NCI-H2029 (cell line): ENCODE measurements at regions not wholly inside any gene's neighbourhood (a gene's known extent, or its start where the extent isn't known, plus 50 kb on each side); places are given as distances from the start of the nearest gene placed in this dataset.
A peak's percentile ranks its signal among the peaks of the same experiment; 100 is the strongest.

Source experiments
- DNase-seq: peaks from one replicate; lab custom pipeline; 2025; lab: John Stamatoyannopoulos, UW

DNA sequence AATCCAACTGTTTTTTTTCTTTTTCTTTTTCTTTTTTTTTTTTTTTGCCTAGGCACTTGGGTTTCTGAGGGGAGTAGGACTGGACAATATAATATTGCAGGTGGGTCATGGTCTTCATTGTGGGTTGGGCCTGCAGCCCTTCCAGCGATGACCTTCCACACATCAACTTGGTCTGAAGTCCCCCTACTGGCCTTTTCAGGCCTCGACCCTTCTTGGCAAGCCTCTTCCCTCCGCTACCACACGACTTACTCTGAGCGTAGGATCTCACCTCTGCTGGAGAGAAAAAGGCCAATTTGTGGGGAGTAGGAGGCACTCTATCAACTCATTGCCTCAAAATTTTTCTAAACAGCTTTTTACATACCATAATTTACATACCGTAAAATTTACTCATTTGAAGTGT is 51.1 kb upstream of the GRIK3 start:
- no peak for DNase-seq

DNA sequence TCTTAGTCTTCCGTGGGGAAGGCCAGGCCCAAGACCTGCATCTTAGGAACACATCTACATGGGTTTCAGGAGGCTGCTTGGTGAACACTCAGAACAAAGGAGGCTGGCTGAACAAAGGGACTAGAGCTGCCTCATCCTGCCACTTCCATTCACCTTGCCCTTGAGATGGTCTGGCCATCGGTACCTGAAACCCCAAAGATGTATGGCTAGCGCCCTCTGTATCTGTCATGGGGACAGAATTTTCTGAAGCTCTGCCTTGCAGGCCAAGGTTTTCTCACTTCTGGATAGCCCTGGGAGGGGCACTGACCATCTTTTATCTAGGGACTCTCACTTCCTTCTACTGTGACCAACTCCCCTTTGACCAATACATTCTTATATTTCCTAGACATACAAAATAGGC is 55.4 kb upstream of the GRIK3 start:
- DNase-seq = no peak

DNA sequence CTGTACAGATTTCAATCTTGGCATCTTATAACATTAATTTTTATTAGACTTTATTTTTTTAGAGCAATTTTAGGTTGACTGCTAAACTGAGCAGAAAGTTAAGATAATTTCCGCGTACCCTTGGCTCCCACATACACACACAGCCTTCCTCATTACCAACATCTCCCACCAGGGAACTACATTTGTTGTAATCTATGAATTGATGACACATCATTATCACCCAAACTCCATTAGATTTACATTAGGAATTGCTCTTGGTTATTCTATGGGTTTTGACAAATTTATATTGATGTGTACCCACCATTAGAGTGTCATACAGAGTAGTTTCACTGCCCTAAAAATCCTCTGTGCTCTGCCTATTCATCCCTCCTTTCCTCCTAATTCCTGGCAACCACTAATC is 56.4 kb upstream of the GRIK3 start:
- DNase-seq = no peak

DNA sequence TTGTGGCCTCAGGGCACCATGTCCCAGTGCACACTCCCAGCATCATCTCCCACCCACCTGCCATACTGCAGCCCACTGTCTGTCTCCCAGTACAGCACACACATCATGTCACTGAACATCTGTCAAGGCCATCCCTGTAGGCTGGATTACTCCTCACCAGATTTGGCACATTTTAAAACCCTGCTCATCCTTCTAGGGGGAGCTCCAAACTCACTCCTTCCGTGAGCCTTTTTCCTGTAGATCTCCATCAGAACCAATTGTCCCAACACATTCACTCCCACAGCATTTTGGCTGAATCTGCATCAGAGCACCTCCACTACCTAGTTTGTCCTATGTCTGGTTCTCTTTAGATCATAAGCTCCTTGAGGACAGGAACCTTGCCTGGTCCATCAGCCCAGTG is 58.6 kb upstream of the GRIK3 start:
- DNase-seq = no peak

DNA sequence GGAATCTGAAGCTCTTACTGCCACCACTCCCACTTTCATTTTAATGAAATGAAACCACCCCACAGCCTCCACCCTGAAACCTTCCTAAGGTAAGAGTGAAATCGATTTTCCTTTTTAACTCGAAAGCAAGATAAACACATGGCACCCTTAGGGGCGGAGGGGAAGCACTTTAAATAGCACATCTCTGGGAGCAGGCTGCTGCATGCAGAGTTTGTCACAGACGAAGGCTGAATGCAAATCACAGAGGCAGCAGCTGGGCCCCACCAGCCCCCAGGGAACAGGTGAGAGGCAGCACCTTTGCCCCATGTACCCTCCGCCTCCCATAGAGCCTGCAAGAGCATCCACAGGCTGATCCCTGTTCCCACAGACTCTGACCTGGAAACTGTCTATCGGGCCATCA is 60.0 kb upstream of the GRIK3 start:
- peak; percentile 43 for DNase-seq

DNA sequence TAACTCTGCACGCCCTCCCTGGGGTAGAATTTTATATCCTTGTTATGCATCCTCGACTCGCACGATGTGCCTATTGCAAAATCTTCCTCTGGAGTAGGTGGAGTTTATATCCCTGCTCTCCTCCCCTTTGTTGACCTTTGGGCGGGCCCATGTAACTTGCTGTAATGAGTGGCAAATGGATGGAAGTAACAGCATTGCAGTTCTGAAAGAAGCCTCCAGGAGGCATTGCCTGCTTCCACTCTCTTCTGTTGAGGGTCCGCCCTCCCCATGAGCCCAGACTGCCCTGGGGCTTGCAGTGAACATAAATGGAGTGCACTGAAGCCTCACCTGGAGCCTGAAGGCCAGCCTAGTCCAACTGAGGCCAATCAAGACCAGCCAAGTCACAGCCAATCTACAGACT is 62.2 kb upstream of the GRIK3 start:
- peak; percentile 45 for DNase-seq

DNA sequence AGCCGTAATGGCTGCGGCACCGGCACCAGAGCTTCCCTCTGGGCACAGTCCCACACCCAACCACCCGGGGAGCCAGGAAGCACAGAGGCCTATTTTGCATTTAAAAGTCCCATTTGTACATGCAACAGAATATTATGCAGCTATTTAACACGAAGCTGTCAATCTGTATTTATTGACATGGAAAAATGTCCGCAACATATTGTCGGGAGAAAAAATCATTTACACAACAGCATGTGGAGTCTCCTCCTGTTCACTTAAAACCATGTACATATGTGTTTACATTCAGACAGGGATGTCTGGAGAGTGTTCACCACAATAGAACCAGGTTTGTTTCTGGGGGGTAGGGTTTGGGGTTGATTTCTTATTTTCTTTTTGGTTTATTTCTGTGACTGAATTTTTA is 63.4 kb upstream of the GRIK3 start:
- no peak for DNase-seq

DNA sequence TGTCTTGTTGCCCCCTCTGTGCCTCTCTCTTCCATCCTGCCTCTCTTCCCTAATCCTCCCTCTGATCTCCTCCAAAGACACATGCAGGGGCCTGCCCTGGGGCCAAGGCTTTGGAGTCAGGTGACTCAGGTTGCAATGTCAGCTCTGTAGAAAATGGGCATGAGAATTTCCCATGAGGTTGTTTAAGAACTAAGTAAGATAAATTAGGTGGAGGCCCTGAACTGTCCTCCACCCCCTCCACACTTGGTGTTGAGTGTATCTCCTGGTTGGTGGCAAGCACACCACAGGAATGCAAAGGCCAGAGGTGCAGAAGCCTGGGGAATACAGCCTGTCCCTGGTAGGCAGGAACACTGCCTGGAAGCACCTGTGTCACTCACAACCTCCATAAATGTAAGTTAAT is 63.9 kb upstream of the GRIK3 start:
- no peak for DNase-seq

DNA sequence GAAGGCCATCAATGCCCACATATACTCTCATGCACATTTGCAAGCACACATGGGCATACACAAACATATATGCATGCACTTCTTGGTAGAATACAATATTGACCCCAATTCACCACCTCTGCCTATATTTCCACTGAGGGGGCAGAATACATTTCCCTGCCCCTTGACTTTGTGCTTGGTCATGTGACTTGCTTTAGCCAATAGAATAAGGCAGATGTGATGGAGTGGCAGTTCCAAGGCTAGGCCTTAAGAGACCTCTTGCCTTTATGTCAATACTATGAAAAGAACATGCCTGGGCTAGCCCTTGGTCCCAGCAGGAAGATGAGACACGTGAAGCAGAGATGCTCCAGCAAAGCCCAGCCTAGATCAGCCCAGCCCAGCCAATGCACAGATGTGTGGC is 66.0 kb upstream of the GRIK3 start:
- no peak for DNase-seq

DNA sequence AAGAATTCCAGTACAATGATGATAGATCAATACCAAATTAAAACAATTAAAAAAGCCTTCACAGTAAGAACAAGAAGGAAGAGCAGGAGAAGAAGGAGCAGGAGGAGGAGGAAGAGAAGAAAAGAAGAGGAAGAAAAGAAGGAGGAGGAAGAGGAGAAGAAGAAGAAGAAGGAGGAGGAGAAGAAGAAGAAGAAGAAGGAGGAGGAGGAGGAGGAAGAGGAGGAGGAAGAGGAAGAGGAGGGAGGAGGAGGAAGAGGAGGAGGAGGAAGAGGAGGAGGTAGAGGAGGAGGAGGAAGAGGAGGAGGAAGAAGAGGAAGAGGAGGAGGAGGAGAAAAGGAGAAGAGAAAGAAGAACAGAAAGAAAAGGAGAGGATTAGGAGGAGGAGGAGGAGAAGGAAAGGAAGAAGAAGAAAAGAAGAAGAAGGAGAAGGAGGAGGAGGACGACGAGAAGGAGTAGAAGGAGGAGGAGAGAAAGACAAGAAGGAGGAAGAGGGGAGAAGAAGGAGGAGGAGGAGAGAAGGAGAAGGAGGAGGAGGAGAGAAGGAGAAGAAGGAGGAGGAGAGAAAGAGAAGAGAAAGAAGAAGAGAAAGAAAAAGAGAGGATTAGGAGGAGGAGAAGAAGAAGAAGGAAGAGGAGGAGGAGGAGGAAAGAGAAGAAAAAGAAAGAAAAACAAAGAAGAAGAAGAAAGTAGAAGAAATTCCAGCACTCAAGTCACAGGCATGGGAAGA is 68.5 kb upstream of the GRIK3 start:
- no peak for DNase-seq

DNA sequence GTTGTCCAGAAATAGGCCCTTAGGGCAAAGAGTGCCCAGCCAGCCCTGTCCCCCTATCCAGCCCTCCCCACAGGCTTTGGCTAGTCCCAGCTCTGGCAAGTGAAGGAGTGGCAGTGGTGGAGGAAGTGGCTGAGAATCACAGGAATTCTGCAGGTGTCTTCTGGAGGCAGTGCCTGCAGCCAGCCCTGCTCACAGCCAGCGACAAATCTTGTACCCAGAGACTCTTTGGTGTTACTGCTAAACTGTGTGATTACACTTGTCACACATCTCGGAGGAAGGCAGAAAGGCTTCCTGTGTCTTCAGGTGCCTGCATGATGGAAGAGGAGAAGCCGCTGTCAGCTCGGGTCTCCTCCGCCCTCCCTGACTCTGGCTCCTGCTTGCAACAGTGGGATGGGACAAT is 71.6 kb upstream of the GRIK3 start:
- DNase-seq = no peak

DNA sequence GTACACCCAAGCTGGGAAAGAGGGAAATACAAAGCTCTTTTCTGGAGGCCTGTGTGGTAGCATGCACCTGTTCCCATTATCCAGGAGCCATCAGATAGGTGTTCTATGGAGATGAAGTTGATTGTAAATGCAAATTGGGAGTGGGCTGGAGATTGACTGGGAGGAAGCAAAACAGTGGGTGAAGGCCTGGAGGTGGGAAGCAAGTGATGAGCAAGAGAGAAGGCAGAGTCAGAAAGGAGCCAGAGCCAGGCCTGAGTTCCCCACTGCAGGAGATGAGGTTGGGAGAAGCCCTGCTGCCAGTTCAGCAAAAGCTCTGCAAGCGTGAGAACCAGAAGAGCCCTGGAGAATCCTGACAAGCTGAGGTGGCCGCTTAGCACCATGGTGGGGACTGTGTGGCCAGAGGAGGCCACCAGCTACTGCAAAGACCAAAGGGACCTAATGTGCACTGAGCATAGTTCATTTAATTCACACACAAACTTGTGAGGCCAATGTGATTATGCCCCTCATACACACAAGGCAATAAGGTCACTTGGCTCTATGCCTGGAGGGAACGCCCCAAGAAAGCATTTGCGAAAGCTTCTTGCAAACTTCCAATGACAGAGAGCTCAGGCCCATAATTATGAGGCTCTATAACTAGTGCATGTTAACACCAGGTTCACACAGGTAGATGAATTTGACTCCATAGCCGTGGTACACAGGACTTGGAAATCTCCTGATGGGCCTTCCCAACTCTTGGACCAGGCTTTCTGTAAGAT is 73.0 kb upstream of the GRIK3 start:
- no peak for DNase-seq

DNA sequence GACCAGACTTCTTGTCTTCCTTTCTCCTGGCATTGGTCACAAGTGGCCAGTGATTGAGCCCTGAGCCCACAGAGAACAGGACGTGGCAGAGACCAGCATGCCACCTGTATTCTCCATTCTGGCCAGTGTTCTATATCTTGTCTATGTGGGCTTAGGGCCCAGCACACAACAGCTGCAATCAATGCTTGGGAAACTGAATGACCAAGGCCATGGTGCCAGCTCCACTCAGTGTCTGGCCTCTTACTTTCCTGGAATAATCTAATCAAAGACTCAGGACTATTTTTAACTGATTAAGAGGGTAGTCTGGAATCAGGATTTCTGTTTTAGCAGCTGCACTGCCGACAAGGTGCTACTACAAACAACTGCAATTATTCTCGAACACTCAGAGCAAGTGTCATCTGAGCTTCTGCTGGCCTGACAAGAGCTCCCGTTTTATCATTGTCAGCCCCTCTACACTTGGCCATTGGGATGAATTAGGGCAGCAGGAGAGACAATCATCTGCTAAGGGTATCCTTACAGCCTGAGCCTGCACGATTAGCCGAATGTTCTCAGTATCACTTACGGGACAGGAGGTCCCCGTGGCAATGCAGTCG is 74.4 kb upstream of the GRIK3 start:
- DNase-seq = peak; percentile 61

DNA sequence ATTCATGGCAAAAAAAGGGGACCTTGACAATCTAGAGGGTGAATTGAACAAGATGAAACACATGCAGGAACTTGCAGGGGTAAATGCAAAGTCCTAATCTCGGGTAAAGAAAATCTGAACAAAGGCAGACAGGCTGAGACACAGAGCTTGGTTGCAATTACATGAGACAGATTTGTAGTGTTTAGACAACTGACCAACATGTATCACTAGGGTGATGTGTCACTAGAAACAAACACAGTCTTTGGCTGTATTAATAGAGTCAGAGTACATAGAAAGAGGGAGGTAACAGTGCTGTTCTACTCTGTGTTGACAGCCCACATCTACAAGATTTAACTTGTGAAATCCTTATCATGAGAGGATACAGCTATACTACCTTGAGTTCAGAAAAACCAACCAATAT is 78.1 kb upstream of the GRIK3 start:
- DNase-seq = no peak

DNA sequence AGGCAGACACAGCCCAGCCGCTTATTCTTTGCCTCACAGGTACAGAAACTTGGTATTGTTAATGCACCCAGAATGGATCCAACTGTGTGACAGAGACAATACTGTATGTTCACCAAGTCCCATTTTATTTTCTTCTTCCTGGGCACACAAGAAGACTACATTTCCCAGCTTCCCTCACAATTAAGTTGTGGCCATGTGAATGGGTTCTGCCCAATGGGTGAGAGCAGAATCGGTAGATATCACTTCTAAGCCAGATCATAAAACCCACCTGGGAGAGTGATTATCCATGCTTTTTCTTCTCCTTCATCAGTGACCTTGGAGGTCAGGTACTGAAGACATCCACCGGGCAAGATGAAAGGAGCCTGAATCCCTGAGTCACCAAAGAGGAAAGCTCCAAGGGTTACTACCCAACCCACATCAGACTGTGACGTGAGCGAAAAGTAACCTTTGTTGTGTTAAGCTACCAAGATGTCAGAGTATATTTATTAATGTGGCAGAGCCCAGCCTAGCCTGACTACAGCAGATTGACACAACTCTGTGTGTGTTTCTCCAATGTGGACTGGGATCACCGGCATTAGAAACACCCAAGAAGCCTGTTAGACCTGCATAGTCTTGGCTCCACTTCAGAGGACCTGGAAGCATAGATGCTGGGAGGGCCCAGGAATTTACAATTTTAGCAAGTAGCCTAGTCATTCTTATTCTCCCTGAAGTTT is 79.1 kb upstream of the GRIK3 start:
- DNase-seq = no peak

DNA sequence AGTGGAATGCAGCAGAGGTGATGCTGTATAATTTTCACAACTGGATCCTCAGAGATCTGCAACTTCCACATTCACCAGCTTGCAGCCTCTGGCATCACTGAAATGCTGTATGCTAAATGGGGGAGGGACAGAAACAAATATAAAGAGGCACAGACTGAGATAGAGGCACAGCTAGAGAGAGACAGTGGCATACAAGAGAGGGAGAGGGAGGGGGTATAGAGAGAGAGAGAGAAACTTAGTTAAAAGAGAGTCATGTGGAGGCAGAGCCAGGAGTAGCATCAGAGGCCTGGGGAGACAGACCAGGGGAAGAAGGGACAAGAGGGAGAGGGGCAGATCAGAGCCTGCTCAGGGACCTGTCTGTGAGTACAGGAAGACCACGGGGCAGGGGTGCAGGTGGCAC is 84.5 kb upstream of the GRIK3 start:
- no peak for DNase-seq

DNA sequence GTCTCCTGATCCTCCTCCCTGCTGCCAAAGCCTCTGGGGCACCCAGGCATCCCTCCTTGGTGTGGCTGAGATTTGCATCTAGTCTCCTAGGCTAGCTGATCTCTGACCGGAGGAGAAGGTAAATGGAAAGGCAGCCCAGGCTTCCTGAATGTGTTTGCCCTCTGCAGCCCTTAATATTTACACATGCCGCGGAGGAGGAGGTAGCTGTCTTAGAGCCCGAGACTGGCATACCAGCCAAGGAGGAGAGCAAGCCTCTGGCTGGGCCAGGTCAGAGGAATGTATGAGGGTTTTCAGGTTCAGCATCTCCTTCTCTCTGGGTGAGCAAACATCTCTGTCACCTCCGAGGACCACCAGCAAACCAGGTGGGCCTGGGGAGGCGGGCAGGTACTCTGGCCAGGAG is 86.0 kb upstream of the GRIK3 start:
- DNase-seq = peak; percentile 29

DNA sequence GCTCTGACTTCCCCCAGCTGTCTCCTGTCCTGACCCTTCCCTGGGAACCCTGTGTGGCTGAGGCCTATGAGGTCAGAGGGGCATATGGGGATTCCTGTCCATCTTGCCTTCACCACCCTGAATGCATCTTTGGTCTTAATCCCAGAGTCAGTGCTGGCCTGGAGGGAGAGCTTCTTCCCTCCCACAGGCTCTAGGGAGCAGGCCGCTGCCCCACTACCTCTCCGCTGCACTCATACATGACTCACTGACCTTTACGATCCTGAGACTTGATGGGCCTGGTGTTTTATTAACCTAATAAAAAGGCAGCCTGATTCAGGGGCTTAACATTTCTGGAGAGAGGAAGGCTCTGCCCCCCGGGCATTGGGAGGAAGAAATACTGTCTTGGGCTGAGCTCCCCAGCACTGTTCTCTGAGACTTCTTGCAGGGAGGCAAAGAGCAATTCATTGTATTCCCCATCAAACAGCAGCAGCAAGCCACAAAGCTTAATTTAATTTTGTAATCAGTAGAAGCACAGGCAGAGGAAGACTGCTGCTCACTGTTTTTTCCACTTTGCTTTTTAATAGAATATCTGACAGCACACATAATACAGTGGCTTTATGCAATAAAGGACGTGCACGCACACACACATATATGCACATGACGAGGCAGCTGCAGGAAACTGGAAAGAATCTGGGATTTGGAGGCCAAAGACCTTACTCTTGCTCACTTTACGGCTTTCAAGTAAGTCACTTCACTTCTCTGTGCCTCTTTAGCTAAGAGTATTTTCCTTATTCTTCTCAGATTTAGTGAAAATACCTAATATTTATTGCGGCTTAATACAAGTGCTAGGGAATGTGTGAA is 89.2 kb upstream of the GRIK3 start:
- DNase-seq = no peak

DNA sequence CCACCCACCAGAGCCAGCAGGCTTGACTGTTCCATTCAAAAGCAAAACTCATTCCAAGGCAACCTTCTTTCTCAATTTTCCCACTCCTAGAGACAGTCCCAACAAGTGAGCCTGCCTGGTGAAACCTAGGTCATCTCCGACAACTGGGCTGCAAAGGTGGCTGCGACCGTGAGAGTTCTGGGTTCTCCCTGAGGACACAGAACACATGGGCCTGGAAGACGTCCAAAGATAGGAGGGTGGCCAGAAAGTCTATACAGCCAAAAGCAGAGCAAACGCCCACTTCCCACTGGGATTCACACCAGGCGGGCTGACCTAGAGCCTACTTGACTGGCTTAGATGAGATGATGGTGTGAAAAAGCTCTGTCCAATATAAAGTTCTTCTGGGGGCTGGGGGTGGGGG is 90.2 kb upstream of the GRIK3 start:
- no peak for DNase-seq

DNA sequence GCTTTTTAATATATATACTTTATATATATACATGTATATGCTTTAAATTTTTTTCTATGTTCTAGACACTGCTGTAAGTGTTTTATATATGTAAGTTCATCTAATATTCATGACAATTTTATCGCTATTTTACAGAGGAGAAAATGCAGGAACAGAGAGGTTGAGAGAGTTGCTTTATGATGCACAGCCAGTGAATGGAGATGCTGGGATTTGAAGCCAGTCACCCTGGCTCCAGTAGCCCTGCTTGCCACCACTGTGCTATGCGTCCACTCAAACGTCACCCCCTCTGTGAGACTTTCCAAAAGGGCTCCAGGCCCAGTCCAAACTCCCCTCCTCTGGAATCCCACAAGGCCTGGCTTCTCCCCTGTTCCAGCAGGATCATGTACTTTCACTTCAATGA is 91.0 kb upstream of the GRIK3 start:
- DNase-seq = no peak

DNA sequence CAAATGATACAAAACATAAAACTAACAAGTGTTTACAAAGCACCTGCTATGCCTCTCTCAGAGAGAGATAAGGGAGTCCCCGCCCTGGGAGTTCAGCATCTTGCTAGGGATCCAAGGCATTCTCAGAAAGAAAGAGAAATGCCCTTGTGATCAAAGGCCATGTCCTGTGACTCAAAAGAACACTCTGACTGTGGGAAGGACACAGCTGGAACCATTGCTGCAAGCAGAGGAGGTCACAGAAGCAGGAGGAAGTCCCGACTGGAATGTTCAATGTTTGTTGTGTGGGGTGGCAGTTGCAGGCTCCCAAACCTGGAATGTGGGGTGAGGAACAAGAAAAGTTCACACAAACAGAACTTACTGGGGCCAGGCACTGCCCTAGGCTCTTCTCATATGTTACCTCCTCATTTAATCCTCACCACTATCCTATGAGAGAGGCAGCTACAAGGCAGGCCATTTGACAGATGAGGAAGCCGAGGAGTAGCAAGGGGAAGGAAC is 93.0 kb upstream of the GRIK3 start:
- DNase-seq = no peak

DNA sequence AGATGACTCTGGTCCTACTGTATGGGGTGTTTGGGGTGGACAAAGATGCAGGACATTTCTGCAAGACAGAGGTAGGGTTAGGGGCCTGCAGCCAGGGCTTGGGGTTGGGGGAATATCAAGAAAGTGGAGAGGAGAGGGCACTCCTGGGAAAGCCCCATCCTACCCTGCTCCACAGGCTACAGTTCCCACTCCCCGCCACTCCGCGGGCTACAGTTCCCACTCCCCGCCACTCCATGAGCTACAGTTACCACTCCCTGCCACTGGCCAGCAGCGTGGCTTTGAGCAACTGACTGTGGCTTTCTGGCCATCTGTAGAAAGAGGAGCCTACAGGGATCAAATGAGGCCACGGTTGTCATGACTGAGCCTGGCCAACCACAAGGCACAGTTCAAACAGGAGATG is 93.8 kb upstream of the GRIK3 start:
- no peak for DNase-seq
